Right forelimb (tissue), 1 donor: ENCODE measurements at regions not wholly inside any gene's neighbourhood (a gene's known extent, or its start where the extent isn't known, plus 50 kb on each side); places are given as distances from the start of the nearest gene placed in this dataset.
"Not testable (repeated sequence)": the region's sequence is repeated elsewhere in the genome, so short reads cannot be mapped to it uniquely, and the experiment has no call there.

Source experiments
- DNase-seq: peaks from one replicate; pipeline ENCODE4 v3.0.0-alpha.2; 2018

DNA sequence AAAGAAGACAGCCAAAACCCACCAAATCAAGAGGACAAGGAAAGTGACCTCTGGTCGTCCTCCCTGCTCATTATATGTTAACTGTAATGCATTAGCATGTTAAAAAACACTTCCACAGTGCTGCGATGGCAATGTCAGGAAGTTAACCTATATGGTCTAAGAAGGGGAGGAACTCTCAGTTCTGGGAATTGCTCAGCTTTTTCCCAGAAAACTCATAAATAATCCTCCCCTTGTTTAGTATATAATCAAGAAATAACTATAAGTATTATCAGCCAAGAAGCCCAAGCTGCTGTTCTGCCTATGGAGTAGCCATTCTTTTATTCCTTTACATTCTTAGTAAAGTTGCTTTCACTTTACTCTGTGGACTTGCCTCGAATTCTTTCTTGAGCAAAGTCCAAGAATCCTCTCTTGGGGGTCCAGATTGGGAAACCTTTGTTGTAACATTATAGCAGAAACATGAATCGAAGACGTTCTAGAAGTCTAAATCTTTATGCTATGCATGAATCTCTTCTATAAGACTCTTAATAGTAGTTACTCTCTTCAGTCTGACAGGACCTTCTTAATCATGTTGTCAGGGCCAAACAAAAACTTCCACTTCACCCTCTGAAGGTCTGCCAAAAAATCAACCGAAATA is 110.0 kb upstream of the VANGL1 start:
- no peak for DNase-seq

DNA sequence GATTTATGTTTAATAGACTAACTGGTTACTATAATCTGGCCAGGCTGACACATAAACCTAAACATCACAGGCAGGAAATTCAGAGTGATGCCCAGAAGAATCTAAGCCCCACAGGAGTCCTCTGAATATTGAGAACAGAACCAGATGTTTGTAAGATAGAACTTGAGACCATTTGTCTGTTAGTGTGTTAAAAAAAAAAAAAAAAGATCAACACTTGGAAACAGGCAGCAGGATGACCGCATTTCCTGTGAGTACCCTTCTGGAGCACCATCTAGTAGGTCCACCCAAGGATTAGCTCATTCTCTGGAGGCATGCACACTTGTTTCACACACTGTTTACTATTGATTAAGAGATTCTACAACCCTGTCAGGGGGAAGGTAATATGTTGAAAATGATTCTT is 111.4 kb upstream of the VANGL1 start:
- no peak for DNase-seq

DNA sequence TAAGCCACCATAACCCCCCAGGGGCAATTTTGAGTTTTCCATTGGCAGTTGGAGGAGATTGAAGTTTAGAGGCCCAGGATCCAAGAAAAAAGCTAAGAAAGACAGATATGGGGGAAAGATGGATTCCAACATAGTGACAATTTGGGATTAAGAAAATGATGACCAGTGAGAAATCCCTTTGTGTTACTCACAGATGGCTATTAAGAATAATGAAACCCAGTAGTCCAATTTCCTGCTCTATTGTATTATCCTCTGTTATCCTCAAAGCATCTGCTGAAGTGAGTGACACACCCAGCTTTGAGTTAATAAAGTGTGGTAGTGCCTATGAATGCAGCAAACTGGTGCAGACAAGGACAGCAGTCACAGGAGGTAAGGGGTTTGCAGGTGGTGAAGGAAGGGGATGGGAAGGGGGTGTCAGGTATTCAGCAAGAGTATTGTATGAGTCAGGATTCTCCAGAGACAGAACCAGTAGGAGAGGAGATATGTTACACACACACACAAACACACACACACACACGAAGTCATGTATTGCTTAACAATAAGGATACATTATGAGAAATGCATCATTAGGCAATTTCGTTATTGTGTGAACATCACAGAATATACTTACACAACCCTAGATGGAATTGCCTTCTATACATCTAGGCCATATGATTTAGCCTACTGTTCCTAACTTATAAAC is 112.4 kb upstream of the VANGL1 start:
- DNase-seq, result no peak

DNA sequence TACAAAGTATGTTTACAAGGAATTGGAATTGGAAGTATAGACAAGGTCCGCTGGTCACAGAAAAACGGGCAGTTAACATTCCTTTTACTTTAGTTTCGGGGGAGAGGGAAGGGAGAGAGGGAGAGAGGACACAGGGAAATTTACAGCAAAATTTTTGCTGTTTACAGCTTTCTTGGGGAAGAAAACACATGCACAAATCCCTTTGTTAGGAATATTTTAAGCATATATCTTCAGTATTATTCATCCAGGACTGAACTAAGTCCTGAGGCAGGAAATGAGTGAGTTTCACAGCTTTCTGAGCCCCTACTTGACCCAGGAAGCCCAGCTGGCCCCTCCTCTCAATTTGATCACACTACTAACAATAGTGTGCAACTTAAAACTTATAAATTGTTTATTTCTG is 113.4 kb upstream of the VANGL1 start:
- DNase-seq, result not testable (repeated sequence)

DNA sequence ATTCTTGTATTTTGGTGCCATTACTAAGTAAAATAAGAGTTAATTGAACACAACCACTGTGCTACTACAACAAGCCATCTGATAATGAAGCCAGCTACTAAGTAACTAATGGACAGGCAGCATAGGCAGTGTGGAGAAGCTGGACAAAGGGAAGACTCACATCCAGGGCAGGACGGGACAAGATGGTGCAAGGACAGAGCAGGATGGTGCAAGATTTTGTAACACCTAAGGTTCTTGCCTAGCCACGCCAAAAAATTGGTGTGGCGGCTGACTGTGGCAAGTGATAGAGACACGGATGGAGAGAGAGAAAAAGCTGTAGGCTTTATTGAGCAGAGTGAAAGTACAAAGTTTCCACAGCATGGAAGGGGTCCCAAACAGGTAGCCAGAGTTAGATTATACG is 114.0 kb upstream of the VANGL1 start:
- no peak for DNase-seq

DNA sequence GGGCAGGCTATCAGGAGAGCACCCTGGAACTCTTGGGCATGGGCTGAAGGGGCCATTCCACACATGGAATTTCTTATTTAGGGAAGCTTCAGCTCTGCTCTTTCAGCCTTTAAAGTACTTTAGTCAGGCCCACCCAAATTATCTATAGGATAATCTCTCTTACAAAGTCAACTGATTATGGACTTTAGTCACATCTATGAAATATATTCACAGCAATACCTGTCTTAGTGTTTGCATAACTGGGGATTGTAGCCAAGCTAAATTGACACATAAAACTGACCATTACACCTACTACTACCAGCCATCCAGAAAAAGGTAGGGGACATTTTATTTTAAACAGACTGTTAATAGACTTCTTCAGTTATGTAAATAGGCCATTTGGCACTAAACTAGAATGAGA is 114.9 kb upstream of the VANGL1 start:
- DNase-seq, result no peak

DNA sequence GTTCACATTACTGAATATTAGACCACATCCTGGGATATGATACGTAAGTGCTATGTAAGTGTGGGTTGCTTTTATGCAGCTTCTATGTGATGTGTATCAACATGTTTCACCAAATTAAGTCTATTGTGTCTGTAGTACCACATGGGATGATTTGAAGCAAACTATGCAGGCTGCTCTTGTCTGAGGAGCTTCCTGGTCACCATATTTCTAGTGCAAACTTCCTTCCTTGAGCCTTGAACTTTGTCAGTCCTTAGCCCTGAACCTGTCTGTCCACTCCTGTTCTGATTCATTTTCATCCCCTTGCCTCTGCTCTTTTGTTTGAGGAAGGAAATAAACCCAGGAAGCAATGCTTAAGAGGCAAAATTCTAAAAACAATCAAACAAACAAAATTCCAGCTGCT is 117.5 kb upstream of the VANGL1 start:
- no peak for DNase-seq

DNA sequence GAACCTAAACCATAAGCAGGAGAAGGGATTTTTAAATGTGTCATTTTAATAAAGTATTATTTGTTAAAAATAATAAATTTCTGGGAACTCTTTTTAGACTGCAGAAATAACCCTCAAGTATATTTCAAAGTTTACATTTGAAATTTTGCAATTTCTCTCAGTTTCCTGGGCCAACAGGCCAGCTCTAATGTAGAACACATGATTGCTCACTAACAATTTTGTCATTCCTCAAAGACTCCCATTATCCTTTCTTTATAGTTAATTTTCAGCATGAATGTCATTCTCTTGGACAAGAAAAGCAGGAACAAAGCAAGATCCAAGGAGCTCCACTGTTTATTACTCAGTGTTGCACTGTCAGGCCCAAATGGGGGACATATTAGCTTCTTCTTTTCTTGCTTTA is 119.4 kb upstream of the VANGL1 start:
- DNase-seq, result no peak

DNA sequence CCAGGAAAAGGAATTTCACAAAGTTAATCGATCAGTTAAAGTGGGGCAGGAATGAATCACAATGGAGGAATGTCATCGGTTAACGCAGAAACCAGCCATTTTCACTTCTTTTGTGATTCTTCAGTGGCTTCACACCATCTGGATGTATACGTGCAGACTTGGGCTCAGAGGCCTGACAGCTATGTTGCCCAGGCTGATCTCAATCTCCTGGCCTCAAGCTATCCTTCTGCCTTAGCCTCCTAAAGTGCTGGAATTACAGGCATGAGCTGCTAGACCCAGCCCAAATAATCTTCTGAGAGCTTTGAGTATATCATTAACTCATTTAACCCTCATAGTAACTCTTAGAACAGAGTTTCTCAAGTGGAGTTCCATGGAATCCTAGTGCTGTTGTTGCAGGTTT is 126.5 kb upstream of the VANGL1 start:
- no peak for DNase-seq

DNA sequence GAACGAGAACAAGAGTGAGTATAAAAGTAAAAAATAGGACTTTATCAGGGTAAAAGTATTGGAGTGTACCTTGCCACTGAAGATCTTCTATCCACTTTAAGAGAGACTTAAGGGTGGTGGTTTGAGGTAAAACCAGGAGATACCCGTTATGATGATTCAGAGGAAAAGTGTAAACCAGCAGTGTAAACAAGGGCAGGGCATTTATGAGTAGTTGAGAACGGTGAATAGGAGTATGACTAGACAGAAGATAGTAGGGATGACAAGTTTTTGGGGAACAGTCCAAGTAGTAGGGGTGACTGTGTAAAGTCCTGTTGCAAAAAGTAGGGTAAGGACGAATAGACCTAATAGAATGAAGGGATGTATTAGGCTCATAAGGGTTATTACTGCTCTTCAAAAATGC is 131.5 kb upstream of the VANGL1 start:
- DNase-seq, result not testable (repeated sequence)

DNA sequence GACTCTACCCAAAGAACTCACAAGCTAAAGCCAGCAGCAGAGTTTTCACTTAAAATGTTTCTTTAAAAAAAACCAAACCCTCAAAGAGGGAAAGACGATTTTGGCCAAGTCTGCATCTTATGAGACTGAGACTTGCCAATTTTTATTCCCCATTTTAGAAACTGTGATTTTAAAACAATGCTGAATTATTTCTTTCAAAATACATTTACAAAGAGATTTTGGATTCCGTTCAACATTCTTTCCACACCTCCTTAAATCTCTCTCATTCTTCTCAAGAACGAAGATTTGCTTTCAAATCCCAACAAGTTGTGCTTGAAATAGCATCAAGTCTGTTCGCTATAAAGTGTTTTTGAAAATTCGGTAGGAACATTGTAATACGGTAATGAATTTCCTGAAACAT is 133.9 kb upstream of the VANGL1 start:
- no peak for DNase-seq

DNA sequence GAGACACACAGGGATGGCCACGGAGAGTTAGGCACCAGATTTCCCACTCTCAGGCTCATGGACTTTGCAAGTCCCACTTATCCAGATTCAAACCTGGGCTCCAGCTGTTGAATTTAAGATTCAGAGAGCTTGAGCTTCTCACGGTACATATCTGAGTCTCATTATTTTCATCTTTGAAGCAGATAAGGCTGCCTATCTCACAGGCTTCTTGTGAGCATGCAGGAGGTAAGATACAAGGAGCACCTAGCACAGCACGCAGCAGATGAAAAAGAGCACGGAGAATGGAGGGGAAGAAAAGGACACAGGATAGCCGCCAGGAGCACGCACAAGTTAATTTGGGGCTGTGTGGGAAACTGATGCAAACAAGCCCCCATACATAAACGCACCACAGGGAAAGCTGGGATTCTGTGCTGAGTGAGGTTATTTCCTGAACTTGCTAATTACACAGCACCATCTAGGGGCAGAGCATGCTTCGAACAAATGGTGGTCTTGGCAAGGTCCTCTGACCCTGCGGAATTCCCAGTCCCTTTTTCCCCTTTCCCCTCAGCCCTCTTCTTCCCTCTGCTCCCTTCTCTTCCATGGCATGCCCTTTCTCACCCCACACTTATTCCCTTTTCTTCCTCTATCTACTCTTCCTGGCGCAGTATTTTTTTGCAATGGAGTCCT is 134.7 kb upstream of the VANGL1 start:
- DNase-seq, result no peak

DNA sequence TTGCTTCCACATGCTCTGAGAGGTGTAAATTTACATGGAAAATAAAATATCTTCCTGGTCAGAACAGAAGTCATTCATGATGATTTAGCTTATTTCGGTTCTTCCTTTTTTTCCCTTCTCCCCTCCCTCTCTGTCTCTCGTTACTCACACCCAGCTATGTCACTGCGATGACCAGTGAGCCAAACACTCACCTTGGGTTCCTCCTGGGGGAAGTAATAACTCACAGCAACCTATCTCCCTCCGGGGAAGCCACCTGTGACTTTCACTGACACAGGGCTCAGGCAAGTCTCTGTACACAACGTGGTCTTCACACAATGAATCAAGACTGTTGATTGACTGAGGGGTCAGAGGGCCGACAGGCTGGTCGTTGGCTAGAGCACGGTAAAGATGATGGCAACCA is 135.3 kb upstream of the VANGL1 start:
- no peak for DNase-seq

DNA sequence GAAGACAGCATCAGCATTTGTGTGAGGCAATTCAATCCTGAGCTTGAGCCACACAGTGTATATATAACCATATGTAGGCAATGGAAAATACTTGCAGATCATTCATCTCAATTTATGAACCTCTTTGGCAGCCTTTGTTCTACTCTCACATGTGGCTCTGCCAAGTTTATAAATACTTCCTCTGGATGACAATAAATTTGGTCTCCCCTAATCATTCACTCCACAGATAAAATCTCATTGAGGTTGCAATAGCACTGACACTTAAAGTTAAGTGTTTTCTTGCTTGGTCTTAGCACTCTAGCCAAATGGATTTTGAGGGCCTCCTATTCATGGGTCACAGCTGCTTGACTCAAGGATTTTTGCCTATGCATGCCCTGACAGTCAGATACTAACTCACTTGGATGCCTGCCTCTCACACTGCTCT is 136.6 kb upstream of the VANGL1 start:
- DNase-seq, result no peak

DNA sequence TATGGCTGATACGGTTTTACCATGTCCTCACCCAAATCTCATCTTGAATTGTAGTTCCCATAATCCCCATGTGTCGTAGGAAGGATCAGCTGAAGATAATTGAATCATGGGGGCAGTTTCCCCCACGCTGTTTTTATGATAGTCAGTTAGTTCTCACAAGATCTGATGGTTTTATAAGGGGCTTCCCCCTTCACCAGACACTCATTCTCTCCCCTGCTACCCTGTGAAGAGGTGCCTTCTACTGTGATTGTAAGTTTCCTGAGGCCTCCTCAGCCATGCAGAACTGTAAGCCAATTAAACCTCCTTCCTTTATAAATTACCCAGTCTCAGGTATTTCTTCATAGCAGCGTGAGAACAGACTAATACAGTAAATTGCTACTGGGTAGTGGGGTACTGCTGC is 139.6 kb upstream of the VANGL1 start:
- not testable (repeated sequence) for DNase-seq

DNA sequence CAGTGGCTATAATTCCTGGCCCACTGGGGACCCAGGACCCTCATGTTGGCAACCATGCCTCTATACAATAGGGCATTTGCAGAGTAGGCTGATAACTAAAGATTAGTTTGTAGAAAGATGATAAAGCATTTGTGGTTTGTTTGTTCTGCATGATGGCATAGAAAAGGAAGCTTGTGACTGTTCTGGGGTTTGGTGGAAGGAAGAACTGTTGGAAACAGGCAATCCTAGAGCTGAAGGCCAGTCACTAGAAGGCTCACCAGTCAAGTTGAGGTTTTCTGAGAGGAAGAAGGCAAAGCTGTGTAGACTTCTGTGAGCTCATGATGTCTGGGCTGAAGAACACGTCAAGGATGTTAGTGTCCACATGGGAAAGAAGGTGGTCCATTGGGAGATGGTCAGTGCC is 140.3 kb upstream of the VANGL1 start:
- DNase-seq, result no peak

DNA sequence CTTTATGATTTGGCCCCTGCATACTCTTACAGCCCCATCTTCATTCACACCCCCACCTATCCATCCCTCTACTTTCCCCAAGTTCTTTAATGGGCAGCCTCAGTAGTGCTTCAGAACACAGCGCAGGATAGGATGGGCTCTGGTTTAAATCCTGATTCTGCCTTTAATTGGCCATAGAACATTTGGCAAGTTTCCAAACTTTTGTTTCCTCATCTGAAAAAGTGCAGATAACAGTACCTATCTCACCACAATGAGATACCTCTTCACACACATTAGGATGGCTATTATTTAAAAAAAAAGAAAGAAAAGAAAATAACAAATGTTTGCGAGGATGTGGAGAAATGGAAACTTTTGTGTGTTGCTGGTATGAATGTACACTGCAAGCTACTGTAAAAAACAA is 142.5 kb upstream of the VANGL1 start:
- no peak for DNase-seq

DNA sequence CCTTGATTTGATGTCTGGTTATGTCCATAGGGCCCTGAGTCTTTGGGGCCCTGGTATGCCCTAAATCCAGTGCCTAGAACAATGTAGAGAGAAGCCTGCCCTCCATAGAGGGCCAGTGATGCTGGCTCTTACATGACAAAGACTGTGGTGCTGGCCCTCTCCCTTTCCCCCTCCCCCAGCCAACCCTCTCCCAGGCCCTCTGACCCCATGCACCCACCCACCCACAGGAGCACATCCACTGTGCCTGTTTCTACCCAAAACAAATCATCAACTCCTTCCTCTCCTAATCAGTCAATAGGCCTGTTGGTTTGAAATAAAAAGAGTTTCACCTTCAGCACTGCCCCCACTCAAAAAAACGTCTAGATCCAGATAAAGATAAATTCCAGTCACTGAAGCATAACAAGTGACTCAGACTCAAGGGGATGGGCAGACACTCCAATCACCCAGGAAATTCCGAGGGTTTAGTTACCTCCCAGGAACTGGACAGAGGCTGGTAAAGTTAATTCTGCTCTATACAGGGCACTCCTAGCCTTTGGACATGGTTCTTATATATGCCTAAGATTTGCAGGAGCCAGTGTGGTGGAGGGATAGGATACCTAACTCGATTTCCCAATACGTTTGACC is 144.8 kb upstream of the VANGL1 start:
- no peak for DNase-seq

DNA sequence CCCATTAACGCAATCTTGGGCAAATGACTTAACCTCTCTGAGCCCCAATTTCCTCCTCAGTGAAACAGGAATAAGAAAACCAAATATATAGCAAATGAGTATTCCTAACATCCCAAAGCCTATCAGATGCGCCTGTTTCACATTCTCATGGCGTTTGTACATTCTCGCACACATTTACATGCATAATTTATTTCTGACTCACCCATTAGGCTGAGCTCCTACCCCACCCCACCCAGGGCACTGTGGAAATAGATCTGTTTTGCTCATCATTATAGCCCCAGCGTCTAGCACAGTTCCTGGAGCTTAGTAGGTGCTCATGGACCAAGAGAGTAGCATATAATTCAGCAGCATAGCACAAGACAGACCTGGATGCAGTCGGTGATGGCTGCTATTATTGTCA is 146.1 kb upstream of the VANGL1 start:
- no peak for DNase-seq

DNA sequence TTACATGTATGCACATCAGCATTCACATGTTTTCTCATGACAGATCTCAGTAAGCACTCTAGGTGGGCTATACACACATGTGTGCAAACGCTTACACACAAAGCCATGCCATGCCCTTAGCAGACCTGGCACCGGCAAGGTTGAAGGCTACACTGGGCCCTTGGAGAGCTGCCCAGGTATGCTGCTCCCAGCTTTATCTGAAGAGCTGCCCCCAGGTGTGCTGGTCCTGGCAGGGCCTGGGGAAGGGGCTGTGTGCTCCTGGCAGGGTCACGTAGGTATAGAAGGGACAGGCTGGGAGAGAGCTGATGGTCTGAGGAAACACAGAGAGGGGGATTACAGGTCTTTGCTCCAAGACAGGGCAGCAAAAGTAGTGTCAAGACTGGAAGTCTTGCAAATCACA is 146.7 kb upstream of the VANGL1 start:
- DNase-seq, result no peak

DNA sequence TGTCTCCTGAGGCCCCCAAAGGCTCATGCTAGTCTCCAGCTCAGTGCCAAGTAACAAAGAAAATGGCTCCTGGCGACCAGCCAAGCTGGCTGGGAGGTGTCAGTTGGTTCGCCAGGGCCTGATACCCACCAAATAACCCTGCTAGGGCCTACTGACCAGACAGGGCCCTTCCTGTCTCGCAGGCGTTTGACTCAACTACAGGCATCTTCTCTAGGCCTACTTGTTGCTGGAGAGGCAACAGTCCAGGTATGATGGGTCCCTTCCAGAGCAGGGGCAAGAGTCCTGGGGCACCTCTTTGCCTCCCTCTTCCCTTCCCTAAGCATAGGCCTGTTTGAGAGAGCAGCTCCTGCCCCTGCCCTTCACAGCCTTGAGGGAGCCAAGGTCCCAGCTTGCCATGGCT is 147.9 kb upstream of the VANGL1 start:
- no peak for DNase-seq

DNA sequence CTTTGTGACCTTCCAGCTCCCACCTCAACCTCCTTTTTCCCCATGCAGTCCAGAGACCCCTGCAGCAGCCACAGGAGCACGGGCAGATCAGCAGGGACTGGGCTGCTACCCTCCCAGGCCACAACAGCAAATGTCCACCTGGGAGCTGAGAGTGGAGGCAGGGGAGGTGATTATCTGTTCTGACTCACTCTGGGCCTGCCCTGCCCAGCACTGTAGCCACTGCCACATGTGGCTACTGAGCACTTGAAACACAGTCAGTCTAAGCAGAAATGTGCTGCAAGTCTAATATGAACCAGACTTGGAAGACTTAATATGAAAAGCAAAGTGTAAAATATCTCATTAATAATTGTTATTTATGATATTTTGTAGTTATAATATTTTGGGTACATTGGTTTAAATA is 148.9 kb upstream of the VANGL1 start:
- DNase-seq, result no peak

DNA sequence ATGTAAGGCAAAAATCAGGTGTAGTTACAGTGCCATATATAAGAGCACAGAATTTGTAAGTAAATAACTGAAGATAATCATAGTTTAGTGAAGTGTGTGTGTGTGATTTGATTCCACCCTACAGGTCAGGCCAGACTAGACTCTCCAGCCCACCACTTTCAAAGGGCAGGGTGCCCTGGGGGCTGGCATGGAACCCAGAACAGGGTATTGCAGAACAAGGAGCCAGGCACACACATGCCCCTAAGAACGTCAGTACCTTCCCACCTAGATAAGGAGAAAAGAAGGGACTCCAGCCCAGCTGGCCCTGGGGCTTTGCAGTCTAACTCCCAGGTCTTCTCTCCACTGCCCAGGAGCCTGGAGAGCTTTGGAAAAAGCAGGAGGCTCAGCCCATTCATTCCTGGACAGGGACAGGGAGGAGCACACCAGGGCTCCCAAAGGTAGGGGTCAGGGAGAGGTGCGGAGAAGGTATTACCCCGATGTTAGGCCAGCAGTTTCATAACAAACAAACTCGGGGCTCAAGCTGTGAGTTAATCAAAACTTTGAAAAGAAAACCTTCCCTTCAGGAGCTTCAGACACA is 149.7 kb upstream of the VANGL1 start:
- DNase-seq, result no peak
